Neural crest cell (in vitro differentiated cells): ENCODE measurements at regions not wholly inside any gene's neighbourhood (a gene's known extent, or its start where the extent isn't known, plus 50 kb on each side); places are given as distances from the start of the nearest gene placed in this dataset.
"Not testable (repeated sequence)": the region's sequence is repeated elsewhere in the genome, so short reads cannot be mapped to it uniquely, and the experiment has no call there.

Experiments
- DNase-seq: peaks from one replicate; pipeline ENCODE4 v3.0.0; 2021; ENCODE audit warnings: low read depth, mixed read lengths, low spot score
- H3K27ac Mint-ChIP-seq: one replicate; pipeline ENCODE4 v1.8.0; 2021; ENCODE audit warnings: mild to moderate bottlenecking, mixed read lengths; ENCODE audit not compliant: unreplicated experiment
- H3K27me3 Mint-ChIP-seq: 2 replicates; pipeline ENCODE4 v1.8.0; 2021; ENCODE audit warnings: low read depth, mild to moderate bottlenecking, mixed read lengths
- H3K36me3 Mint-ChIP-seq: 2 replicates; pipeline ENCODE4 v1.8.0; 2021; ENCODE audit warnings: low read depth, mild to moderate bottlenecking, mixed read lengths
- H3K4me1 Mint-ChIP-seq: 2 replicates; pipeline ENCODE4 v1.8.0; 2021; ENCODE audit warnings: mixed read lengths
- H3K4me3 Mint-ChIP-seq: one replicate; pipeline ENCODE4 v1.8.0; 2021; ENCODE audit warnings: mild to moderate bottlenecking, mixed read lengths
- H3K9me3 Mint-ChIP-seq: 2 replicates; pipeline ENCODE4 v1.8.0; 2021; ENCODE audit warnings: mixed read lengths
- TF ChIP-seq, protein P1 (sequence below): fragments of 200-600 bp; sonication (generic); conservative IDR thresholded peaks from 2 replicates; pipeline ENCODE4 v1.5.0; 2021; ENCODE audit warnings: antibody characterized with exemption, mild to moderate bottlenecking

DNA sequence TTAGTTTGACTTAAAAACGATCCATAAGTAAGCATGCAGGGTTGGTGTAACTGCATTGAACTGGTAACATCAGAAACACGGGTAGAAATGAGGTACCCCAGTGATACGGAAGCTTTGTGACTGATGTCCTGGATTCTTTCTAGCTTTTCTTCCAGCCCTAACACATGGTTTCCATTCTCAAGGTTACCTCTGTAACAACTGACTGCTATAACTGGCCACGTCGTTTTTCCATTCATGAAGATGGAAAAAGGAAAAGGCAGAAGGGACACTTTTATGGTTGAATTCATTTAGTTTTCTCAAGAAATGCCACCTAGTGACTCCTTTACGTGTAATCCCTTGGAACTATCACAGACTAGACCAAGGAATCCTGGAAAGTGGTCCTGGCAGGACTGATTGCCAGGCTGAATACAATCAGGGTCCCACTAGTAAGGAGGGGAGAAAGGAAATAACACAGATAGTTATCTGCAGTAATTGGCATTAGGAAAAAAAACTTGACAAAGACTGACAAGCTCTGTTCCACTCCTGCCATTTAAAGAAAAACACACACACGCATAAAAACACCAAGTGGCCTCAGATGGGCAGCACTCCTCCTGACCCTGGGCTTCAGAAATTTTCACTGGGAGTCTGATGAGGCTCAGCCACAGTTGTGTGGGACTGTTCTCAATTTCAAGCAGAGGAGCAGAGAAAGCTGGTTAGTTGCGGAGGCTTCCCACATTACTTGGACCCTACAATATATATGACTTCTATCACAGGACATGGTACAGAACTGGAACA, 77.5 kb upstream of the ZNF169 start:
- Mint-ChIP-seq H3K27ac (no peak overlapping the region), H3K36me3 (peaks cover 26% of the 10 kb centered on the region), H3K27me3 (no peaks in the 10 kb centered on the region)

GRCh38 chr9:94182532-94182931, 76.6 kb upstream of the ZNF169 start:
- H3K27ac Mint-ChIP-seq, result no peak overlapping the region
- peaks cover 5% of the 10 kb centered on the region for H3K9me3 Mint-ChIP-seq
- DNase-seq, result no peak
- TF ChIP-seq, protein P1, sequence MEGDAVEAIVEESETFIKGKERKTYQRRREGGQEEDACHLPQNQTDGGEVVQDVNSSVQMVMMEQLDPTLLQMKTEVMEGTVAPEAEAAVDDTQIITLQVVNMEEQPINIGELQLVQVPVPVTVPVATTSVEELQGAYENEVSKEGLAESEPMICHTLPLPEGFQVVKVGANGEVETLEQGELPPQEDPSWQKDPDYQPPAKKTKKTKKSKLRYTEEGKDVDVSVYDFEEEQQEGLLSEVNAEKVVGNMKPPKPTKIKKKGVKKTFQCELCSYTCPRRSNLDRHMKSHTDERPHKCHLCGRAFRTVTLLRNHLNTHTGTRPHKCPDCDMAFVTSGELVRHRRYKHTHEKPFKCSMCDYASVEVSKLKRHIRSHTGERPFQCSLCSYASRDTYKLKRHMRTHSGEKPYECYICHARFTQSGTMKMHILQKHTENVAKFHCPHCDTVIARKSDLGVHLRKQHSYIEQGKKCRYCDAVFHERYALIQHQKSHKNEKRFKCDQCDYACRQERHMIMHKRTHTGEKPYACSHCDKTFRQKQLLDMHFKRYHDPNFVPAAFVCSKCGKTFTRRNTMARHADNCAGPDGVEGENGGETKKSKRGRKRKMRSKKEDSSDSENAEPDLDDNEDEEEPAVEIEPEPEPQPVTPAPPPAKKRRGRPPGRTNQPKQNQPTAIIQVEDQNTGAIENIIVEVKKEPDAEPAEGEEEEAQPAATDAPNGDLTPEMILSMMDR, result no peak
- peaks cover 12% of the 10 kb centered on the region for H3K4me1 Mint-ChIP-seq
- H3K4me3 Mint-ChIP-seq, result no peak overlapping the region
- H3K27me3 Mint-ChIP-seq, result no peaks in the 10 kb centered on the region
- H3K36me3 Mint-ChIP-seq, result peaks cover 32% of the 10 kb centered on the region

More for the DNA sequence above, 77.5 kb upstream of the ZNF169 start:
- TF ChIP-seq, protein P1, result no peak
- no peak for DNase-seq
- H3K4me3 Mint-ChIP-seq, result no peak overlapping the region
- no peaks in the 10 kb centered on the region for H3K9me3 Mint-ChIP-seq
- peaks cover 12% of the 10 kb centered on the region for H3K4me1 Mint-ChIP-seq

- Mint-ChIP-seq H3K27ac (no peak overlapping the region), H3K4me3 (no peak overlapping the region), H3K27me3 (no peaks in the 10 kb centered on the region), H3K36me3 (peaks cover 38% of the 10 kb centered on the region), H3K9me3 (peaks cover 8% of the 10 kb centered on the region), H3K4me1 (peaks cover 12% of the 10 kb centered on the region)
- TF ChIP-seq, protein P1, result no peak
- no peak for DNase-seq
These were observed 75.7 kb upstream of the ZNF169 start for GRCh38 chr9:94183240-94183999.

- Mint-ChIP-seq H3K4me3 (no peak overlapping the region), H3K36me3 (peaks cover 61% of the 10 kb centered on the region), H3K9me3 (peaks cover 27% of the 10 kb centered on the region), H3K27ac (no peak overlapping the region), H3K27me3 (no peaks in the 10 kb centered on the region), H3K4me1 (no peaks in the 10 kb centered on the region)
- no peak for DNase-seq
- TF ChIP-seq, protein P1, result no peak
These were observed 70.9 kb upstream of the ZNF169 start for GRCh38 chr9:94188246-94188645.

DNA sequence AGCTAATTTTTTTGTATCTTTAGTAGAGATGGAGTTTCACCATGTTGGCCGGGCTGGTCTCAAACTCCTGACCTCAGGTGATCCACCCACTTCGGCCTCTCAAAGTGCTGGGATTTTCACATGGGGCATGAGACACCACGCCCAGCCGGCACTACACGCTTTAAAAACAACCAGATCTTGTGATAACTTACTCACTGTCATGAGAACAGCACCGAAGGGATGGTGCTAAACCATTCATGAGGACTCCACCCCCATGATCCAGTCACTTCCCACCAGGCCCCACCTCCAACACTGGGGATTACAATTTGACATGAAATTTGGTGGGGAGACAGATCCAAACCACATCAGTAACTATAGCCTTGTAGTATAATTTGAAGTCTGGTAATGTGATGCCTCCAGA, 67.4 kb upstream of the ZNF169 start:
- not testable (repeated sequence) for H3K27ac Mint-ChIP-seq, DNase-seq, H3K4me3 Mint-ChIP-seq, H3K27me3 Mint-ChIP-seq, H3K4me1 Mint-ChIP-seq
- H3K9me3 Mint-ChIP-seq, result peaks cover 44% of the 10 kb centered on the region
- H3K36me3 Mint-ChIP-seq, result peaks cover 70% of the 10 kb centered on the region

- TF ChIP-seq, protein P1, result no peak
- no peaks in the 10 kb centered on the region for H3K27me3 Mint-ChIP-seq
- H3K9me3 Mint-ChIP-seq, result peaks cover 17% of the 10 kb centered on the region
- no peaks in the 10 kb centered on the region for H3K4me1 Mint-ChIP-seq
- H3K4me3 Mint-ChIP-seq, result no peak overlapping the region
- H3K36me3 Mint-ChIP-seq, result peaks cover 32% of the 10 kb centered on the region
- no peak overlapping the region for H3K27ac Mint-ChIP-seq
- DNase-seq, result no peak
These were observed 60.7 kb upstream of the ZNF169 start for GRCh38 chr9:94198414-94198813.
